Peyer's patch (tissue), 4 donors: ENCODE measurements at regions not wholly inside any gene's neighbourhood (a gene's known extent, or its start where the extent isn't known, plus 50 kb on each side); places are given as distances from the start of the nearest gene placed in this dataset.

Experiments used
- DNase-seq, 3 donors: peaks; one replicate each; pipeline ENCODE4 v3.0.0-alpha.2; 2017 to 2019
- H3K27ac ChIP-seq, 4 donors: fragments of 200-600 bp; sonication (generic); one replicate each; pipeline ENCODE4 v1.5.1; 2016 to 2019
- H3K27me3 ChIP-seq, 2 donors: fragments of 200-600 bp; sonication (generic); one replicate each; pipeline ENCODE4 v1.5.1; 2019
- H3K36me3 ChIP-seq, 3 donors: fragments of 200-600 bp; sonication (generic); one replicate each; pipeline ENCODE4 v1.5.1; 2016 to 2019
- H3K4me1 ChIP-seq, 4 donors: fragments of 200-600 bp; sonication (generic); one replicate each; pipeline ENCODE4 v1.5.1; 2016 to 2019
- H3K4me3 ChIP-seq, 4 donors: fragments of 200-600 bp; sonication (generic); 1 replicate in 3 of 4; 2 replicates in 1 of 4; pipeline ENCODE4 v1.5.1; 2016 to 2019; ENCODE audit warnings: mild to moderate bottlenecking in 1 of 4
- H3K9me3 ChIP-seq, 4 donors: fragments of 200-600 bp; sonication (generic); one replicate each; pipeline ENCODE4 v1.5.1; 2016 to 2019; ENCODE audit warnings: mild to moderate bottlenecking in 1 of 4
- POLR2A ChIP-seq, 2 donors: fragments of 450-650 bp; IDR thresholded peaks; one replicate each; pipeline ENCODE4 v1.5.1; 2017; ENCODE audit warnings: antibody characterized with exemption in 2 of 2, mild to moderate bottlenecking in 2 of 2, moderate library complexity in 2 of 2
- TF ChIP-seq, protein P1 (sequence below), 6 experiments: fragments of 450-650 bp in 4 of 6; fragments of 200-600 bp in 2 of 6; sonication (generic) in 1 of 6; IDR thresholded peaks; one replicate each; pipeline ENCODE4 v1.5.1; 2017 to 2019; ENCODE audit warnings: antibody characterized with exemption in 6 of 6, mild to moderate bottlenecking in 3 of 6, moderate library complexity in 1 of 6

DNA sequence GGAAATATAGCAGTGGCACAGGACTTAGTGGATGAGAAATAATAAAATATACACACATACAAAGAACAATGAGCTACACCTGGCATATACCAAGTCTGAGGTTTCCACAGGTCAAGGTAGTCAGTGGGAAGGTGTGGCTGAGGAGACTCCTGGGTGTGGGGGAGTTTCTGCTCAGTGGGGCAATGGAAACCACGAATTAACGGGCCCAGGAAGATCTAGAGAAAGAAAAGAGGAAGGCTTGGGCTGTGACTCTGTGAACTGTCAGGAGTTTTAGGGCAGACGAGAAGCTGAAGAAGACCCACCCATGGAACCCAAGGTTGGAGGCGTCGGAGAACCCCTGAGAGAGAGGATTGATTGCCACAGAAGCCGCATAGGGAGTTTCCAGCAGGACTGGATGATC is 196.5 kb downstream of the HERPUD2 start:
- no peak overlapping the region for H3K27ac ChIP-seq
- H3K4me3 ChIP-seq = no peak overlapping the region
- H3K9me3 ChIP-seq = no peaks in the 10 kb centered on the region
- H3K27me3 ChIP-seq = no peaks in the 10 kb centered on the region
- TF ChIP-seq, protein P1, sequence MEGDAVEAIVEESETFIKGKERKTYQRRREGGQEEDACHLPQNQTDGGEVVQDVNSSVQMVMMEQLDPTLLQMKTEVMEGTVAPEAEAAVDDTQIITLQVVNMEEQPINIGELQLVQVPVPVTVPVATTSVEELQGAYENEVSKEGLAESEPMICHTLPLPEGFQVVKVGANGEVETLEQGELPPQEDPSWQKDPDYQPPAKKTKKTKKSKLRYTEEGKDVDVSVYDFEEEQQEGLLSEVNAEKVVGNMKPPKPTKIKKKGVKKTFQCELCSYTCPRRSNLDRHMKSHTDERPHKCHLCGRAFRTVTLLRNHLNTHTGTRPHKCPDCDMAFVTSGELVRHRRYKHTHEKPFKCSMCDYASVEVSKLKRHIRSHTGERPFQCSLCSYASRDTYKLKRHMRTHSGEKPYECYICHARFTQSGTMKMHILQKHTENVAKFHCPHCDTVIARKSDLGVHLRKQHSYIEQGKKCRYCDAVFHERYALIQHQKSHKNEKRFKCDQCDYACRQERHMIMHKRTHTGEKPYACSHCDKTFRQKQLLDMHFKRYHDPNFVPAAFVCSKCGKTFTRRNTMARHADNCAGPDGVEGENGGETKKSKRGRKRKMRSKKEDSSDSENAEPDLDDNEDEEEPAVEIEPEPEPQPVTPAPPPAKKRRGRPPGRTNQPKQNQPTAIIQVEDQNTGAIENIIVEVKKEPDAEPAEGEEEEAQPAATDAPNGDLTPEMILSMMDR (IDR thresholded peaks at IDR 0.05) = no peak
- no peak for TF ChIP-seq POLR2A (IDR thresholded peaks at IDR 0.05)
- H3K4me1 ChIP-seq = no peaks in the 10 kb centered on the region
- no peak for DNase-seq
- no peaks in the 10 kb centered on the region for H3K36me3 ChIP-seq

DNA sequence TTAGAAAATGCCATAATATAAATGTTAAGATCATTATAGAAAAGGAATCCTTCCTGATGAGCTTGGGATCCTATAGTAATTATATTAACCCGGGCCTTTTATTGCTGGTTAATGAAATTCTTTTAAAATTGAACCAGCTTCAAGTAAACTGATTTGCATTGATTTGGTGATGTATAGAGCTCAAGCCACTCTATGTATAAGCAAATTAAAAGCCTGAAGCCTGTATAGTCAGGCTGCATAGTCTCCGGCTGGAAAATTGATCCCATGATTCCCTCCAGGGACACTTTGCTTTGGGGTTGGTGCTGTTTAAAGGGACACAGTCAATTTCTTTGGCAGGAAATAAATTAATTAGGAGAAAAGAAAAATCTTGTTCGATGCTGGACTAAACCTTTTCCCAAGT is 199.1 kb downstream of the HERPUD2 start:
- H3K36me3 ChIP-seq = no peaks in the 10 kb centered on the region
- H3K27ac ChIP-seq = no peak overlapping the region
- no peak for DNase-seq
- H3K27me3 ChIP-seq = no peaks in the 10 kb centered on the region
- no peaks in the 10 kb centered on the region for H3K9me3 ChIP-seq
- H3K4me1 ChIP-seq = no peaks in the 10 kb centered on the region
- TF ChIP-seq, protein P1 (IDR thresholded peaks at IDR 0.05) = no peak
- TF ChIP-seq POLR2A (IDR thresholded peaks at IDR 0.05) = no peak
- no peak overlapping the region for H3K4me3 ChIP-seq

DNA sequence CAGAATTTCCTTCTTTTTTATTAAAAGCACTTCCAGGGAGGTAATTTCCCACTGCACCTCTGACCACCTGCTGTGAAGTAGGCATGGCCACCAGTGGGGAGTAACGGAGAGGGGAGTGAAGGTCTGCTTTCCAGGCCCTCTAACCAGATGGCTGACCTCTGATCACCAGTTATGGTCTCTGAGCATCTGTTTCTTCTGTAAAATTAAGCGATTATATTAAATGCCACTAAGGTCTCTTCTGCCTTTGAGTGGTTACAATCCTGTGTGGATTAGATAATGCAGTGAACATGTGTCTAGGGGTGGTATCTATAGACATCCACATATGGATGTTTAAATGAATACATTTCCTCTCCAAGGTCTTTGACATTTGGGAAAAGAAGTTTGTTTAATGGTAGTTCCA is 199.6 kb downstream of the HERPUD2 start:
- Histone ChIP-seq H3K27me3 (no peaks in the 10 kb centered on the region), H3K27ac (no peak overlapping the region), H3K4me3 (no peak overlapping the region), H3K4me1 (no peaks in the 10 kb centered on the region), H3K36me3 (no peaks in the 10 kb centered on the region), H3K9me3 (no peaks in the 10 kb centered on the region)
- no peak for DNase-seq
- TF ChIP-seq, protein P1 (IDR thresholded peaks at IDR 0.05) = no peak
- no peak for TF ChIP-seq POLR2A (IDR thresholded peaks at IDR 0.05)

DNA sequence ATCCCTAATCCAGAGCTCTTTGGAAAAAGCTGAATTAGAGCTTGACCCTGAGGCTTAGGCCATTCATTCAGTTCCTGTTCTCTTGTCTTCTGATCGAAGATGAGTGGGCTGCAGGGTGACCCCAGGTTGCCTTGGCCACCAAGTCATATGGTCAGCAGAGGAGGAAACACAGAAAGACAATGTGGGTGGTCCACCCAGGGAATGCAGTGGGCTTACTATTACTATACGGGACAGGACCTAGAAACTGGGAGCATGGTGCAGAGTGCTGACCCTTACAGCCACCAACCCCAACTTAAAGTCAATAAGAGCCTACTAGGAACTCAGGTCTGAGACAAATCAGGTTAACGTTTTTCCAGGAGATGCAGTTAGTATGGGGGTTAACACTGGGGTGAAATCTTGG is 200.5 kb downstream of the HERPUD2 start:
- H3K4me1 ChIP-seq = no peaks in the 10 kb centered on the region
- no peaks in the 10 kb centered on the region for H3K36me3 ChIP-seq
- H3K27ac ChIP-seq = no peak overlapping the region
- no peak overlapping the region for H3K4me3 ChIP-seq
- no peak for DNase-seq
- no peaks in the 10 kb centered on the region for H3K27me3 ChIP-seq
- no peaks in the 10 kb centered on the region for H3K9me3 ChIP-seq
- no peak for TF ChIP-seq POLR2A (IDR thresholded peaks at IDR 0.05)
- TF ChIP-seq, protein P1 (IDR thresholded peaks at IDR 0.05) = no peak

DNA sequence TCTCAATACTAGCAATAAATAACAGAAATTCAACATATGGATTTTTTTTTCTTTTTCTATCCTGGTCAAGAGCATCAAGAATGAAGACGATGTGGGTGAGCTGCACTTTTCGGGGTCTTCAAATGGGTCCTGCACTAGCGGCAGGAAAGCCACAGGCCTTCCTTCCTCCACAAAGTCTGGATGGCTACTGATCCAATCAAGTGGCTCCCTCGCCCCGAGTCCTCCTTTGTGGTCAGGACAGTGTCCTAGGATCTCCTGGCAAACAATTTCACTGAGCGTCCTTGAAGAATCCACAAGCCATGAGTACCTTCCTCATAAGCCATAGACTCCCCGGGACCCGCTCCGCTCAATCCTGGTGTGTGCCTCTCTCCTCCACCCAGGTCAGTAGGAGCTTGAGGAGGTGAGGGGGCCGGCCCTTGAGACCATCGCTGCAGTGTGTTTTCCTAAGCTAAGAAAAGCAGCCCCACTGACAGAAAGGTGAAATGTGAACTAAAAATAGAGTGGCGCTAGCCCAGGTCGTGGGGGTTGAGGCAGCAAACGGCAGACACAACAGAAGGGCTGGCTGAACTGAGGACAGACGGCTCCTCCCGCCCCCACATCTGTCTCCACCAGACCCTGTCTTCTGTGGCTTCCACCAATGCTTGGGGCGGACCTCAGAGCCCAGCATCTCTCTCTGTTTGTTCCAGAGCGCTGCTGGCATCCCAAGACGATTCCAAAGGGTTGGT is 202.3 kb downstream of the HERPUD2 start:
- no peak overlapping the region for H3K27ac ChIP-seq
- H3K27me3 ChIP-seq = no peaks in the 10 kb centered on the region
- no peak for TF ChIP-seq POLR2A (IDR thresholded peaks at IDR 0.05)
- TF ChIP-seq, protein P1 (IDR thresholded peaks at IDR 0.05) = no peak
- no peaks in the 10 kb centered on the region for H3K9me3 ChIP-seq
- H3K4me3 ChIP-seq = no peak overlapping the region
- H3K36me3 ChIP-seq = no peaks in the 10 kb centered on the region
- no peaks in the 10 kb centered on the region for H3K4me1 ChIP-seq
- no peak for DNase-seq

DNA sequence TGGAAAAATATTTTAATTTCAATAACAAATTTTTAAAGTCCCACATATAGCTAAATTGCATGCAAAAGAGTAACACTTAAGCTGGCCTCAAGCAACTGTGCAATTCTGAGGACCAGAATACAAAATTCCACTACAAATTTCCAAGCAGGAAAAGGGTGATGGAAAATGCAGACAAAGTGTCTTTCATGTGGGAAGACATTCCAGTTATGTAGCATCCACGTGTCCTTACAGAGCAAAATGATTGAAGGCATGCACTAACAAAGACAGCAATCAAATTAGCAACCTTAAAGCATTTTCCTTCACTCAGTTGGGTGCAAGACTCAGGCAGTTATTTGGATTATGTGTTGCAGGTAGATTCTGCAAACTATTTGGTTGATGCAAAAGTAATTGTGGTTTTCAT is 203.7 kb downstream of the HERPUD2 start:
- no peaks in the 10 kb centered on the region for H3K27me3 ChIP-seq
- H3K36me3 ChIP-seq = no peaks in the 10 kb centered on the region
- no peak for DNase-seq
- no peak for TF ChIP-seq POLR2A (IDR thresholded peaks at IDR 0.05)
- TF ChIP-seq, protein P1 (IDR thresholded peaks at IDR 0.05) = no peak
- no peak overlapping the region for H3K4me3 ChIP-seq
- no peaks in the 10 kb centered on the region for H3K4me1 ChIP-seq
- H3K9me3 ChIP-seq = no peaks in the 10 kb centered on the region
- H3K27ac ChIP-seq = no peak overlapping the region
